Stomach smooth muscle (tissue), 2 donors: ENCODE measurements at regions not wholly inside any gene's neighbourhood (a gene's known extent, or its start where the extent isn't known, plus 50 kb on each side); places are given as distances from the start of the nearest gene placed in this dataset.

Source experiments
- H3K27ac ChIP-seq: one replicate; pipeline ENCODE4 v1.7.0; 2013; ENCODE audit warnings: mild to moderate bottlenecking, low read length, inconsistent platforms
- H3K27me3 ChIP-seq, 2 donors: one replicate each; pipeline ENCODE4 v1.7.0; 2013; ENCODE audit warnings: low read length in 2 of 2; ENCODE audit not compliant: insufficient read depth in 2 of 2, control insufficient read depth in 1 of 2
- H3K36me3 ChIP-seq, 2 donors: one replicate each; pipeline ENCODE4 v1.7.0; 2013; ENCODE audit warnings: low read length in 2 of 2; ENCODE audit not compliant: control insufficient read depth in 2 of 2, insufficient read depth in 2 of 2
- H3K4me1 ChIP-seq: one replicate; pipeline ENCODE4 v1.7.0; 2013; ENCODE audit warnings: low read length; ENCODE audit not compliant: control insufficient read depth, insufficient read depth
- H3K4me3 ChIP-seq, 2 donors: one replicate each; pipeline ENCODE4 v1.7.0; 2013; ENCODE audit warnings: low read length in 2 of 2
- H3K9ac ChIP-seq, 2 donors: one replicate each; pipeline ENCODE4 v1.7.0; 2013; ENCODE audit warnings: low read length in 2 of 2, mild to moderate bottlenecking in 1 of 2
- H3K9me3 ChIP-seq, 2 donors: one replicate each; pipeline ENCODE4 v1.7.0; 2013; ENCODE audit warnings: low read length in 2 of 2; ENCODE audit not compliant: control insufficient read depth in 2 of 2
- donor health status: healthy.
- donor health status: Pancreatic carcinoma.

DNA sequence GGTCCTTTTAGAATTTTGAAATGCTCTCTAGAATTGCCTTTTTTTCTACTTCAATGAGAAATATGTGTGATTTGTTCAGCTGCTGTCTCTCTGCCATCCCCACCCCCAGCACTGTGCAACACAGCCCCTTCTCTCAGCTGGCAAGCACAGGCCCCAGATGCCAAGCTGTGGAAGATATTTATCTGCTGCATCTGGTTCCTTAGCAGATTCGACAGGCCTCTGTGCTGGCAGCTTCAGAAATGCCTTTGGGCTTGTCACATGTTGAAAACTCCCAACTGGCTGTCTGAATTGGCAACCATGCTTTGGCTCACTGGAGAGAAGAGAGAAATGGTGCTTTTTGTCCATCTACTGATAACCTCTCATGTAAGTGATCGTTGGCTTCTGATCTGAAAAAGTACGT is 206.7 kb upstream of the C1orf87 start:
- Histone ChIP-seq H3K9me3 (no peaks in the 10 kb centered on the region), H3K9ac (no peak overlapping the region), H3K4me1 (peaks cover 7% of the 10 kb centered on the region), H3K27ac (no peak overlapping the region), H3K27me3 (no peaks in the 10 kb centered on the region), H3K4me3 (no peak overlapping the region), H3K36me3 (no peaks in the 10 kb centered on the region)

DNA sequence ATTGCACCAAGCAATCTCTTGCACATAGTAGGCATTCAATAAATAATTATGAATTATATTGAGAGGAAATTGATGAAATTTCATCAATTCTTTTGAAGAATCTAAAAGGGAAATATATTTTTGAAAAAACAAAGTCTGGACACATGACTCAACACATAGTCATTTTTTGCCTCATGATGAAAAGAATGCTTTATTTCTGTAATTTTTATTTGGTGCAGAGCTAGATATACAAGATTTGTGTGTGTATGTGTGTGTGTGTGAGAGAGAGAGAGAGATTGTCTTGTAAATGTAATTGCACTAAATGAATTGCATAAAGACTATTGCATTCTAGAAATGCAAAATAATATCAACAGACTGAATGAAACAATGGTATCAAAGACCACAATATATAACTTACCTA is 206.2 kb upstream of the C1orf87 start:
- H3K27me3 ChIP-seq: no peaks in the 10 kb centered on the region
- no peak overlapping the region for H3K4me3 ChIP-seq
- H3K36me3 ChIP-seq: no peaks in the 10 kb centered on the region
- no peaks in the 10 kb centered on the region for H3K9me3 ChIP-seq
- no peak overlapping the region for H3K9ac ChIP-seq
- H3K4me1 ChIP-seq: peaks cover 7% of the 10 kb centered on the region
- H3K27ac ChIP-seq: no peak overlapping the region

DNA sequence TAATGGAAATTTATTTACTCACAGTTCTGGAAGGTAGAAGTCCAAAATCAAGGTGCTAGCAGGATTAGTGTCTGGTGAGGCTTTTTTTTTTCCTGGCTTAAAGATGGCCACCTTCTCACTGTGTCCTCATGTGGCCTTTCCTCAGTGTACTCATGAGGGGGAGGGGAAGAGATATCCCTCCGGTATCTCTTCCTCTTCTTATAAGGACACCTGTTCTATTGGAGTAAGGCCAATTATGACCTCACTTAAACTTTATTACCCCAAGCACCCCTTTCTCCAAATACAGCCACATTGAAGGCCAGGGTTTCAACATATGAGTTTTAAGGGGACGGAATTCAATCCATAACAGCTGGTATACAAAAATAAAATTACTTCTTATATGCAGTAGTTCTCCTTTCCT is 203.7 kb upstream of the C1orf87 start:
- Histone ChIP-seq H3K9ac (no peak overlapping the region), H3K27ac (no peak overlapping the region), H3K9me3 (no peaks in the 10 kb centered on the region), H3K4me3 (no peak overlapping the region), H3K4me1 (peaks cover 7% of the 10 kb centered on the region), H3K27me3 (no peaks in the 10 kb centered on the region), H3K36me3 (no peaks in the 10 kb centered on the region)

DNA sequence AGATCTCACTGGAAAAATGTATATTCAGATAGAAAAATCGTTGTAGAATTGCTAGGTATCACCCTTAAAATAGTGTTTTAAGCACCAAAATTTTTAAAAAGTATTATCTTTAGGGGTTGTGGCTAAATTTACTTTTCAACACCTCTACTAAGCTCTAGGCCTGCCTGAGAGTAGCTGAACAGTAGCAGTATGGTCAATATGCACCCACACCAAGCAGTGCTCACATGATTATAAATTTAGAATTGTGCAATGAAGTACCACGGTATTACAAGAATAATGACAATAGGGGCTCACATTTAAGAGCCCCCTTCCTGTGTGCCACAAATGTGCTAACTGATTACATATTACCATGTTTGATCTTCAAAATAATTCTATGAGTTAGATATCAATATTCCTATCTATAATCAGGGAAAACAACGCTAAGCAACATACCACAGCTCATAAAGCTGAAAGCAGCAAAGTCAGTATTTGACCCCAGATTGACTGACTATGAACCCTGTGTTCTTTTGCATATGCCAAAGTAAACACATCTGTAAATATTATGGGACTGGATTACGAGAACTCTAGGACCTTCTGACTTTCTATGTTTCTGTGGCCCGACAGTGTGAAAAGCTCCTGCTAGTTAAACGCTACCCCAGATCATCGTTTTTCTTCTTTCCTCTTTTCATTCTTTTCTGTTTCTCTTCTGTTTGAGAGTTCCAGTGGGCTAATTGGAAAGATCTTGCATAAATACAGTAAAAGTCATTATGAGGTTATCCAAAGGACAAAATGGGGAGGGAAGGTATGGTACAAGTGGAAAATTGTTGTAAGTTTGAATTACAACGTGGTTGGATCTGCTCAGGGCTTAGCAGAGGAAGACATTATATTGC is 201.1 kb upstream of the C1orf87 start:
- no peaks in the 10 kb centered on the region for H3K27me3 ChIP-seq
- H3K36me3 ChIP-seq: no peaks in the 10 kb centered on the region
- no peak overlapping the region for H3K4me3 ChIP-seq
- H3K4me1 ChIP-seq: no peaks in the 10 kb centered on the region
- H3K27ac ChIP-seq: no peak overlapping the region
- H3K9ac ChIP-seq: no peak overlapping the region
- no peaks in the 10 kb centered on the region for H3K9me3 ChIP-seq

DNA sequence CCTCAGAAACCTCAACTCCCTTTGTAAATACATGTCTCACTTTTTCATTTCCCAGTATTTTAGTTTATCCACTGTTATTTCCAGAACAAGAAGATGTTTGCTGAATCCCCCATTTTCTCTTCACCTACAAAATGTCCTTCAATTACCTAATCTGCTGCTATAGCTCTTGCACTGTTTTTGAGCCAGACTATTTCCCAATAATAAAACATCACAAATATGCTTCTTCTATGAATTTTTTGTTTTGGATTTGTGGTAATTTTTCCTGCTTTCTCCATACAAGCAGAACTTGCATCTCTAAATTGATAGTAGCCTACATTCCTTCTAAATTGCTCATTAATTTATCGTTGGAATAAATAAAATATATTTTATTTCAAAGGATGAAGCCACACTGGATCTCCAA is 199.6 kb upstream of the C1orf87 start:
- H3K4me3 ChIP-seq: no peak overlapping the region
- H3K4me1 ChIP-seq: no peaks in the 10 kb centered on the region
- no peak overlapping the region for H3K27ac ChIP-seq
- no peaks in the 10 kb centered on the region for H3K27me3 ChIP-seq
- no peaks in the 10 kb centered on the region for H3K36me3 ChIP-seq
- H3K9ac ChIP-seq: no peak overlapping the region
- no peaks in the 10 kb centered on the region for H3K9me3 ChIP-seq

DNA sequence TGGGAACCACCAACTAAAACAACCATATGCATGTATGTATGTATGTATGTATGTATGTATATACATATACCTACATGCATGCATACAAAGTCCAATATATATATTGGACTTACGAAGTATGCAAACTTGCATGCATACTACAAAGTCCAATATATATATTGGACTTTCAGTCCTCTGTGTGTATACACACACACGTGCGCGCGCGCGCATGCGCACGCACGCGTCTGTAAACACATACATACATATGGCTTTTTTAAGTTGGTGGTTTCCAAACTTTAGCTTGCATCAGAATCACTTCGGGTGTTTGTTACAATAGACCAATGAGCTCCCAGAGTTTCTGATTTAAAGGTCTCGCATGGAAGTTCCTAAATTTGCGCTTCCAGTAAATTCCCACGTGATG is 197.5 kb upstream of the C1orf87 start:
- Histone ChIP-seq H3K9me3 (no peaks in the 10 kb centered on the region), H3K27me3 (no peaks in the 10 kb centered on the region), H3K36me3 (no peaks in the 10 kb centered on the region), H3K9ac (no peak overlapping the region), H3K27ac (no peak overlapping the region), H3K4me3 (no peak overlapping the region), H3K4me1 (no peaks in the 10 kb centered on the region)

DNA sequence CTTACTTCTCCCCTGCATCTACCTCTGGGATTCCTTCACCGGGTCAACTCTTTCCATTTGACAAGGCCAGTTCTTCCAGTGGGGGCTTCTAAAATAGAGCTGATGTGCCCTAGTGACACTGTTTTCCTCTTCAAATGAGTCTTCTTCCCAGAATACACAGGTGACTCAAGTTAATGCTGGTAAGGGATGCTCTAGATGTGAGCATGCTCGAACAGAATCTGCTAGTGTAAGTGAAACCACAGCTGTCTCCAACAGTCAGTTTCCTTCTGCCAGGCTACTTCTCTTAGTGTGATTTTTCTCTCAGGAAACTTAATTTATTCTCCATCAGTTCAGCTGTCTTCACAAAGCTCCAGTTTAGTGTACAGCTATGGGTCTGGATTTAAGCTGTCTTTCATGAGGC is 194.9 kb upstream of the C1orf87 start:
- Histone ChIP-seq H3K9me3 (no peaks in the 10 kb centered on the region), H3K4me3 (no peak overlapping the region), H3K36me3 (no peaks in the 10 kb centered on the region), H3K27me3 (no peaks in the 10 kb centered on the region), H3K9ac (no peak overlapping the region), H3K4me1 (no peaks in the 10 kb centered on the region), H3K27ac (no peak overlapping the region)

DNA sequence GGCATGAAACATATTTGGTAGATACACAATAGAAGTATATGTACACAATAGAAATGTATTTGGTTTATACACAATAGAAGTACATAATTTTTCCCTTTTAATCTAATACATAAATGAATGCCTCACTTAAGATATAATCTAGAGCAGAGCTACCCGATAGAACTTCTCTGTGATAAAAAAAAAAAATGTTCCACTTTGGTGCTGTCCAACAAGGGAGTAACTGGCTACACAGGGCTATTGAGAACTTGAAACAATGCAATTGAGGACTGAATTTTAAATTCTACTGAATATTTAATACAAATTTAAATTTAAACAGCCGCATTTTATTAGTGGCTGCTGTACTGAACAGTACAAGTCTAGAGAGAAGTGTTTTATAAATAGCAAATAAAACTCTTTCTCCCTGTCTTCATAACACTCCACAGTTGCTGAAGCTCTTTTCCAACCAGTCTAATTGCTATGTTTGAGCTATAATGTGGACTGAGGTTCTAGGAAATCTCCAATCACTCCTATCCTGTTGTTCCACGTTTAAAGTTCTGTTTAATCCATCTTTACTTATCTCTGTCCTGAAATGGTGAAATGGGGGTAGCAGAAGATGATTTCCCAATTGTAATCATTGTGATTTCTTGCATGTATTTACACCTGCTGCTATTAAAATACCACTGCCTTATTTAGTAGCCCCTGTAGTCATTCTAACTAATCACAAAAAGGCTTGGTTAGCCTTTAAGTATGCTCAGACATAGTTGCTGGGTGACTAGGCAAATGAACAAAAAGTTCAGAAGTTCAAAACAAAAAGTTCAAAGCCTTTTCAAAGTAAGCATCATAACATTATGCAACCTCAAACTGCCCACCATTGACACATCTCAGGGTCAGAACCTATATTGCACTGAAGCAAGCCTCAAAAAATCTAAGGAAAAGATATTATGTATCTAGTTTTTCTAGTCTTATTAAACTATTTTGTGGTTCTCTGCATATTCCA is 192.3 kb upstream of the C1orf87 start:
- Histone ChIP-seq H3K36me3 (no peaks in the 10 kb centered on the region), H3K9ac (no peak overlapping the region), H3K27ac (no peak overlapping the region), H3K9me3 (no peaks in the 10 kb centered on the region), H3K4me3 (no peak overlapping the region), H3K27me3 (no peaks in the 10 kb centered on the region), H3K4me1 (no peaks in the 10 kb centered on the region)

DNA sequence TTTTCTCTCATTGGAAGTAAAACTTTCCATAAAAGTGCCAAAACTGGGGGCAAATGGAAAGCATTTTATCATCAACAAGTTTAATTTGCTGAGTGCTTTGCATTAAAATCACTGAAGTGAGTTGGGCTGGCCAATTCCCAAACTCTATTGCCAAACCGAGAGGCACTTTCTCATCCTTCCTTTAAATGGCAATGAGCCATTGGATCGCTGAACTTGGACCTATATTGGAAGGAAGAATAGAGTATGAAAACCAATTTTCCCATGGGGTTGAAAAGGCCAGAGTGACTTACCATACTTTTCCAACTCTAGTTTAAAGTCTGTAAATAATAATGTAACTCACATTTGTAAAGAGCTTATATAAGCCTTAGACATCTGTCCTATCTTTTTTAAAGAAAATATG is 189.1 kb upstream of the C1orf87 start:
- Histone ChIP-seq H3K27ac (no peak overlapping the region), H3K9me3 (no peaks in the 10 kb centered on the region), H3K36me3 (no peaks in the 10 kb centered on the region), H3K4me1 (no peaks in the 10 kb centered on the region), H3K4me3 (no peak overlapping the region), H3K27me3 (no peaks in the 10 kb centered on the region), H3K9ac (no peak overlapping the region)

DNA sequence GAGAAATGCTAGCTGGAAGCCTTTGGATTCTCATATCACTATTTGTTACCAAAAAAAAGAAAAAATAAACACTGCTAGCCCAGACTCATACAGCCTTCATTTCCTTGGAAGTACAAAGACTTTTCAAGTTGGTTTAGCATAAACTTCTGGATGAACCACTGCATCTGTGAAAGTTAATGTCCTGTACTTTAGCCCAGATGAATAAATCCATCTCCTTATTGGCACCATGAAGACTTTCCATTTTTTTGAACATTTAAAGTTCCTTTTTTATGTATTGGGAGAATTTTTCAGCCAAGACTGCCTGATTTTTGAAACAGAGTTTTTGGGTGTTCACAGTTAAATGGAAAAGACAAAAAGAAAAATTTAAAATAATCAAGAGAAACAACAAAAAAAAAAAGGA is 184.0 kb upstream of the C1orf87 start:
- Histone ChIP-seq H3K9ac (no peak overlapping the region), H3K27me3 (no peaks in the 10 kb centered on the region), H3K27ac (no peak overlapping the region), H3K4me1 (no peaks in the 10 kb centered on the region), H3K36me3 (no peaks in the 10 kb centered on the region), H3K9me3 (no peaks in the 10 kb centered on the region), H3K4me3 (no peak overlapping the region)
